GM23248 (cell line): ENCODE measurements at regions not wholly inside any gene's neighbourhood (a gene's known extent, or its start where the extent isn't known, plus 50 kb on each side); places are given as distances from the start of the nearest gene placed in this dataset.

ENCODE experiments used
- DNase-seq: peaks from one replicate; pipeline ENCODE4 v3.0.0-alpha.2; 2015
- H2AFZ ChIP-seq: fragments of 200-600 bp; sonication (generic); 2 replicates; pipeline ENCODE4 v1.6.1; 2016; ENCODE audit warnings: antibody characterized with exemption
- H3F3A ChIP-seq: fragments of 200-600 bp; sonication (generic); 2 replicates; pipeline ENCODE4 v1.6.1; 2016; ENCODE audit warnings: mild to moderate bottlenecking, antibody characterized with exemption, mixed run types; ENCODE audit not compliant: insufficient read depth
- H3K27ac ChIP-seq: fragments of 200-600 bp; sonication (generic); 2 replicates; pipeline ENCODE4 v1.5.1; 2016; ENCODE audit warnings: mild to moderate bottlenecking
- H3K27me3 ChIP-seq: fragments of 200-600 bp; sonication (generic); replicated peaks from 2 replicates; pipeline ENCODE4 v1.6.1; 2016; ENCODE audit warnings: mild to moderate bottlenecking; ENCODE audit not compliant: insufficient read depth
- H3K36me3 ChIP-seq: fragments of 200-600 bp; sonication (generic); 2 replicates; pipeline ENCODE4 v1.6.1; 2016; ENCODE audit warnings: low read depth, mild to moderate bottlenecking
- H3K4me1 ChIP-seq: fragments of 200-600 bp; sonication (generic); 2 replicates; pipeline ENCODE4 v1.6.1; 2016; ENCODE audit warnings: mild to moderate bottlenecking; ENCODE audit not compliant: insufficient read depth
- H3K4me2 ChIP-seq: fragments of 200-600 bp; sonication (generic); one replicate; pipeline ENCODE4 v1.6.1; 2016; ENCODE audit warnings: mild to moderate bottlenecking; ENCODE audit not compliant: unreplicated experiment
- H3K4me3 ChIP-seq: fragments of 200-600 bp; sonication (generic); 2 replicates; pipeline ENCODE4 v1.5.1; 2016; ENCODE audit warnings: mild to moderate bottlenecking
- H3K79me2 ChIP-seq: fragments of 200-600 bp; sonication (generic); 2 replicates; pipeline ENCODE4 v1.6.1; 2016; ENCODE audit warnings: mild to moderate bottlenecking; ENCODE audit not compliant: insufficient read depth
- H3K9ac ChIP-seq: fragments of 200-600 bp; sonication (generic); 2 replicates; pipeline ENCODE4 v1.6.1; 2016; ENCODE audit warnings: mild to moderate bottlenecking
- H3K9me2 ChIP-seq: fragments of 200-600 bp; sonication (generic); 2 replicates; pipeline ENCODE4 v1.6.1; 2016; ENCODE audit warnings: mixed run types, mild to moderate bottlenecking, moderate library complexity; ENCODE audit not compliant: insufficient read depth
- H3K9me3 ChIP-seq: fragments of 200-600 bp; sonication (generic); one replicate; pipeline ENCODE4 v1.6.1; 2017; ENCODE audit warnings: low read depth
- H4K20me1 ChIP-seq: fragments of 200-600 bp; sonication (generic); 2 replicates; pipeline ENCODE4 v1.6.0; 2016; ENCODE audit not compliant: insufficient read depth
- EZH2 ChIP-seq: fragments of 200-600 bp; sonication (generic); IDR thresholded peaks from 2 replicates; pipeline ENCODE4 v1.6.1; 2018; ENCODE audit warnings: antibody characterized with exemption, mild to moderate bottlenecking; ENCODE audit not compliant: insufficient read depth, poor library complexity, severe bottlenecking
- EZH2phosphoT487 ChIP-seq: fragments of 200-600 bp; sonication (generic); IDR thresholded peaks from 2 replicates; pipeline ENCODE4 v1.6.1; 2018; ENCODE audit warnings: antibody characterized with exemption, moderate library complexity, mild to moderate bottlenecking, low read depth; ENCODE audit not compliant: insufficient read depth
- WGBS, 2 experiments: methylation state at CpG; one replicate each; pipeline ENCODE4 v1.1.6; 2015 to 2017; ENCODE audit warnings: low lambda C conversion rate in 2 of 2, low coverage in 1 of 2; ENCODE audit errors: missing lambda C conversion rate in 2 of 2; 5-methylcytosine and 5-hydroxymethylcytosine counted together
- in situ Hi-C: fragments of 300-500 bp; cut with MboI; formaldehyde crosslinking; loops from 2 replicates; pipeline ENCODE4 v1.15.0; 2020

DNA sequence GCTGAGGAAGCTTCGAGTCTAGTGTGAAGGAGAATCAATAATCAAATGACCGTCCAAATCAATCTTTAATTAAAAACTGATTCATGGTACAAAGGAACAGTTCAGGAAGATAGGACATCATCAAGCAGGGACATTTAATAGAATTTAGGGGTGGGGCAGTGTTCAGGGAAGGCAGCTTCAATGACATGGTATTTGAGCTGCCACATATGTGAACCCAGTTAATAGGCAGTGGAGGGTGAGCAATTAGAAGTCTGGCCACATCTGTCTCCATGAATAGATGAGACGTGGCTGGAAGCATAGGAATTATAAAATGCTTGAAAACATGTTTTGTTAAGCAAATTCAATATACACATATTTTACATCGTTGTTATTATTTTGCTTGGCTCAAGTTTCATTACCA is 362.7 kb downstream of the PRDM2 start:
- Histone ChIP-seq H3K27ac (no peak overlapping the region), H3K79me2 (no peaks in the 10 kb centered on the region), H3K9ac (no peak overlapping the region), H3K4me2 (no peak overlapping the region), H4K20me1 (no peaks in the 10 kb centered on the region), H2AFZ (no peak overlapping the region), H3K9me3 (no peaks in the 10 kb centered on the region), H3K27me3 (no peaks in the 10 kb centered on the region), H3K9me2 (no peaks in the 10 kb centered on the region), H3K4me3 (no peak overlapping the region), H3K4me1 (no peaks in the 10 kb centered on the region), H3K36me3 (no peaks in the 10 kb centered on the region), H3F3A (no peaks in the 10 kb centered on the region)
- WGBS, 2 experiments = 29 to 35% methylated on average over 4 of the region's 4 CpGs
- no peak for TF ChIP-seq EZH2
- in situ Hi-C loops = no loop called here
- DNase-seq = no peak

- in situ Hi-C loops = no loop called here
- no peaks in the 10 kb centered on the region for H3K4me1 ChIP-seq
- no peak overlapping the region for H2AFZ ChIP-seq
- no peaks in the 10 kb centered on the region for H3K9me2 ChIP-seq
- WGBS, 2 experiments = 71 to 81% methylated on average over 11 to 14 of the region's 14 CpGs
- no peak overlapping the region for H3K4me2 ChIP-seq
- H4K20me1 ChIP-seq = no peaks in the 10 kb centered on the region
- H3K9me3 ChIP-seq = no peaks in the 10 kb centered on the region
- no peaks in the 10 kb centered on the region for H3K27me3 ChIP-seq
- H3K4me3 ChIP-seq = no peak overlapping the region
- TF ChIP-seq EZH2phosphoT487 = no peak
- TF ChIP-seq EZH2 = no peak
- DNase-seq = no peak
- no peaks in the 10 kb centered on the region for H3K36me3 ChIP-seq
- no peaks in the 10 kb centered on the region for H3K79me2 ChIP-seq
- no peak overlapping the region for H3K9ac ChIP-seq
- no peaks in the 10 kb centered on the region for H3F3A ChIP-seq
- H3K27ac ChIP-seq = no peak overlapping the region
Measured at GRCh38 chr1:14064649-14065442, 364.9 kb downstream of the PRDM2 start.

GRCh38 chr1:14065486-14065885 is 365.5 kb downstream of the PRDM2 start:
- in situ Hi-C loops = no loop called here
- H2AFZ ChIP-seq = no peak overlapping the region
- H3K4me3 ChIP-seq = no peak overlapping the region
- no peaks in the 10 kb centered on the region for H3K27me3 ChIP-seq
- no peak overlapping the region for H3K27ac ChIP-seq
- H3K36me3 ChIP-seq = no peaks in the 10 kb centered on the region
- TF ChIP-seq EZH2 (no peak), EZH2phosphoT487 (no peak)
- 56 to 57% methylated on average over 6 of the region's 6 CpGs for WGBS, 2 experiments
- no peak overlapping the region for H3K4me2 ChIP-seq
- H3K9ac ChIP-seq = no peak overlapping the region
- no peaks in the 10 kb centered on the region for H3F3A ChIP-seq
- H4K20me1 ChIP-seq = no peaks in the 10 kb centered on the region
- H3K9me2 ChIP-seq = no peaks in the 10 kb centered on the region
- no peaks in the 10 kb centered on the region for H3K79me2 ChIP-seq
- DNase-seq = no peak
- H3K9me3 ChIP-seq = no peaks in the 10 kb centered on the region
- H3K4me1 ChIP-seq = no peaks in the 10 kb centered on the region

DNA sequence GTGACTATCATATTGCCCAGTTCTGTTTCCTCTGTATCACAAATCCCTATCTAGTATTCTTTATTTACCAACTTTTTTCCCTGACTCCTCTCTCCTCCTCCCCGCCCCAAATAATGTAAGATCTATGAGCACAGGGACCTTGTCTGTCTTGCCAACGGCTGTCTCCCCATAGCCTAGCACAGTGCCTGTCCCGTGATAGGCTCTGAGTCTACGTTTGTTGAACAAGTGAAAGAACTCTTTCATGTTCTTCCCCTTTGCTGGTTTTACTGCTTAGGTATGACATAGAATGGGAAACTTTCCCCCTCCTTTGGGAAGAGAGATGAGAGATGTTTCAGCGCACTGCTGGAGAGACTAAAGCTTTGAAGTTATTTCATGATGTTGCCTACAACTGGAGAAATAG is 367.0 kb downstream of the PRDM2 start:
- H3K9ac ChIP-seq = no peak overlapping the region
- TF ChIP-seq EZH2 (no peak), EZH2phosphoT487 (no peak)

DNA sequence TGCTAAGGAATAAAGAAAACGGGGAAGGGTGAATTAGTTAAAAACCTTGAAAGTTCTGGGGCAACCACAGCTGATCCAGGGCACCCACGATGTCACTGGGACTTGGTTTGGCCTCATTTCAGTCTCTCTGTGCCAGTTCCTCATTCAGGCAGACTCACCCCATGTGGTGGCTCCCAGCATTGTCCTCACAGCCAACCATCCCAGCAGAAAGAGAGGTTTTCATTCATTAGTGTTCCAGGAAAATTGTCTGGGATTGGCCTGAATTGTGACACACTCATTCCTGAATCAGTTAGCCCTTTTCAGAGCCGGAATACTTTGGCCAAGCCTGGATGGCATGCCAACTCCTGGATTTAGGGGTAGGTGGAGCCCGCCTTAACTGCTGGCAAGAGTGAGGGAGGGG is 367.7 kb downstream of the PRDM2 start:
- DNase-seq = no peak
- no peaks in the 10 kb centered on the region for H3K9me3 ChIP-seq
- in situ Hi-C loops = no loop called here

More for the DNA sequence above, 367.0 kb downstream of the PRDM2 start:
- H4K20me1 ChIP-seq = no peaks in the 10 kb centered on the region
- no peaks in the 10 kb centered on the region for H3F3A ChIP-seq
- in situ Hi-C loops = no loop called here
- H3K27ac ChIP-seq = no peak overlapping the region
- 51 to 62% methylated on average over 5 of the region's 5 CpGs for WGBS, 2 experiments
- DNase-seq = no peak
- no peaks in the 10 kb centered on the region for H3K36me3 ChIP-seq
- no peak overlapping the region for H3K4me3 ChIP-seq
- no peaks in the 10 kb centered on the region for H3K9me3 ChIP-seq
- H2AFZ ChIP-seq = no peak overlapping the region
- no peaks in the 10 kb centered on the region for H3K9me2 ChIP-seq
- no peak overlapping the region for H3K4me2 ChIP-seq
- no peaks in the 10 kb centered on the region for H3K27me3 ChIP-seq
- H3K79me2 ChIP-seq = no peaks in the 10 kb centered on the region
- no peaks in the 10 kb centered on the region for H3K4me1 ChIP-seq

More for the DNA sequence above, 367.7 kb downstream of the PRDM2 start:
- Histone ChIP-seq H3K9me2 (no peaks in the 10 kb centered on the region), H2AFZ (no peak overlapping the region), H3K36me3 (no peaks in the 10 kb centered on the region), H3K4me1 (no peaks in the 10 kb centered on the region), H3F3A (no peaks in the 10 kb centered on the region), H3K9ac (no peak overlapping the region), H3K79me2 (no peaks in the 10 kb centered on the region), H4K20me1 (no peaks in the 10 kb centered on the region), H3K27ac (no peak overlapping the region), H3K4me3 (no peak overlapping the region), H3K27me3 (no peaks in the 10 kb centered on the region), H3K4me2 (no peak overlapping the region)
- 1 to 4% methylated on average over 4 of the region's 4 CpGs for WGBS, 2 experiments
- TF ChIP-seq EZH2 (no peak), EZH2phosphoT487 (no peak)
